ENCODE measurements at regions not wholly inside any gene's neighbourhood (a gene's known extent, or its start where the extent isn't known, plus 50 kb on each side); places are given as distances from the start of the nearest gene placed in this dataset.
A peak's percentile ranks its signal among the peaks of the same experiment; 100 is the strongest.

- 0 out of 2 replicates have a peak, but pooled peaks have one; percentile 21 for TF ChIP-seq UBTF (CRISPR knock-in tag; IDR thresholded peaks at IDR 0.05)
- TF ChIP-seq KLF11 (CRISPR knock-in tag; IDR thresholded peaks at IDR 0.05) = no peak
- TF ChIP-seq ZNF607 (CRISPR knock-in tag; IDR thresholded peaks at IDR 0.05; ENCODE audit: borderline replicate concordance) = no peak
- no peak for TF ChIP-seq MXI1 (IDR thresholded peaks at IDR 0.05; ENCODE audit: borderline replicate concordance, low read depth, low read length)
- no peak for TF ChIP-seq AKNA (CRISPR knock-in tag; IDR thresholded peaks at IDR 0.05; ENCODE audit: borderline replicate concordance)
- no peak for TF ChIP-seq RFX5 (IDR thresholded peaks at IDR 0.05; ENCODE audit: low read depth, low read length)
- no peak for TF ChIP-seq ZNF441 (CRISPR knock-in tag; IDR thresholded peaks at IDR 0.05; ENCODE audit: borderline replicate concordance)
- no peak for TF ChIP-seq ZNF275 (CRISPR knock-in tag; IDR thresholded peaks at IDR 0.05; ENCODE audit: borderline replicate concordance)
- no peak for TF ChIP-seq ZNF550 (CRISPR knock-in tag; IDR thresholded peaks at IDR 0.05; ENCODE audit: borderline replicate concordance)
- no peak for TF ChIP-seq ZNF143 (CRISPR knock-in tag; IDR thresholded peaks at IDR 0.05)
- no peak for TF ChIP-seq ATF3 (CRISPR knock-in tag; IDR thresholded peaks at IDR 0.05)
- no peak for TF ChIP-seq MLX (CRISPR knock-in tag; IDR thresholded peaks at IDR 0.05)
- no peak for TF ChIP-seq ZIK1 (CRISPR knock-in tag; IDR thresholded peaks at IDR 0.05; ENCODE audit: borderline replicate concordance, low read depth)
- no peak for TF ChIP-seq ZNF710 (CRISPR knock-in tag; IDR thresholded peaks at IDR 0.05; ENCODE audit: borderline replicate concordance)
- no peak for TF ChIP-seq PCBP2 (optimal IDR thresholded peaks at IDR 0.05; ENCODE audit: low read depth, low read length, poor library complexity, severe bottlenecking)
- TF ChIP-seq DR1 (CRISPR knock-in tag; IDR thresholded peaks at IDR 0.05) = no peak
Observed at GRCh38 chr2:114160263-114160981, 270.5 kb downstream of the ACTR3 start (continued).
